DMS79 (cell line): ENCODE measurements at regions not wholly inside any gene's neighbourhood (a gene's known extent, or its start where the extent isn't known, plus 50 kb on each side); places are given as distances from the start of the nearest gene placed in this dataset.
"Not testable (repeated sequence)": the region's sequence is repeated elsewhere in the genome, so short reads cannot be mapped to it uniquely, and the experiment has no call there.

ENCODE experiments used
- DNase-seq: peaks from one replicate; lab custom pipeline; 2025; lab: John Stamatoyannopoulos, UW

DNA sequence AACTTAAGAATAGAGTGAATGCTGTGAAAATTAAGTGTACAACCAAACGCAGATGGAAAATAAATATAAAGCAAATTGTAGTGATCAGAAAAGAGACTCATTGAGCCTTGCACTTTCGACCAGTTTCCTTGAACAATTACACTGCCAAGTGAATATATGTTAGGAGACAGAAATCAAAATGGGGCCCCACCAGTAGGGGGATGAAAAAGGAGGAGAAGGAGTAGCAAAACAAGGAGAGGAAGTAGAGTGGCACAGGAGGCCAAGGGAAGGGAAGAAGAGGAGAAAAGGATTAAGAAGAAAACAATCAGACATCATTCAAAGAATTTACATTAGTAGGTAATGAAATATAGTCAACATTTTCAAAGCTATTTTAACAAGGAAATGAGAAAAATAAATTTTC is 1770.6 kb downstream of the PLA2G4A start:
- DNase-seq: no peak

DNA sequence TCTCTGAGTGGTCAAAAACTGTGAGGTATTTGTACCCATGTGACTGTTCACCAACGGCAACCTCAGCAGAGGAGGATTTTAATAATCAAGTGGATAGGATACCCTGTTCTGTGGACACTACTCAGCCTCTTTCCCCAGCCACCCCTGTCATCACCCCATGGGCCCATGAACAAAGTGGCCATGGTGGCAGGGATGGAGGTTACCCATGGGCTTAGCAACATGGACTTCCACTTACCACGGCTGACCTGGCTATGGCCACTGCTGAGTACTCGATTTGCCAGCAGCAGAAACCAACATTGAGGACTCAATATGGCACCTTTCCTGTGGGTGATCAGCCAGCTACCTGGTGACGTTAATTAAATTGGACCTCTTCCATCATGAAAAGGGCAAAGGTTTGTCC is 1782.7 kb downstream of the PLA2G4A start:
- DNase-seq: no peak

DNA sequence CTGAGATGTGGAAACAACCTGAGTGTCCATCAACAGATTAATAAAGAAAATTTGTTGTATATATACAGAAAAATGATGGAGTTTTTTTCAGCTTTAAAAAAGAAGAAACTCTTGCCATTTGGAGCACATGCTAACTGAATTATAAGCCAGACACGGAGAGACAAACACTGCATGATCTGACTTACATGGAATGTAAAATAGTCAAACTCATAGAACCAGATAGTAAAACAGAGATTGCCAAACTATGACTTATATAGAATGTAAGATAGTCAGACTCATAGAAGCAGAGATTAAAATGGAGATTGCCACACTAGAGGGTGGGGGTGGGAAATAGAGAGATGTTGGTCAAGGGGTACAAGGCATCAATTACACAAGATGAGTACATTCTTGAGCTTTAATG is 1786.6 kb downstream of the PLA2G4A start:
- no peak for DNase-seq

DNA sequence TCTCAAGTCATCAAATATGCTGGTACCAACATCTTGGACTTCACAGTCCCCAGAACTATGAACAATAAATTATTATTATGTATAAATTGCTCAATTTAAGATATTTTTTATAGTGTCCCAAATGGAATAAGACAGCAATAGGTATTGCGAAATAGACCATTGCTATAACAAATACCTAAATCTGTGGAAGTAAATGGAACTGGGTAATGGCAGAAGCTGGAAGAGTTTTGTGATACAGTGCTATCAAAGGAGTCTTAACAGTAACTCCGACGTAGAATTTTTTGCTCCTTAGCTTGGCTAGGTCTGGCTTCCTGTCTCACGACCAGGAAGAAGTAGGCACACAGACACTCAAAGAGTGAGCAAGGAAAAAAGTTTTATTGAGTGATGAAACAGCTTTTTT is 1791.5 kb downstream of the PLA2G4A start:
- no peak for DNase-seq

DNA sequence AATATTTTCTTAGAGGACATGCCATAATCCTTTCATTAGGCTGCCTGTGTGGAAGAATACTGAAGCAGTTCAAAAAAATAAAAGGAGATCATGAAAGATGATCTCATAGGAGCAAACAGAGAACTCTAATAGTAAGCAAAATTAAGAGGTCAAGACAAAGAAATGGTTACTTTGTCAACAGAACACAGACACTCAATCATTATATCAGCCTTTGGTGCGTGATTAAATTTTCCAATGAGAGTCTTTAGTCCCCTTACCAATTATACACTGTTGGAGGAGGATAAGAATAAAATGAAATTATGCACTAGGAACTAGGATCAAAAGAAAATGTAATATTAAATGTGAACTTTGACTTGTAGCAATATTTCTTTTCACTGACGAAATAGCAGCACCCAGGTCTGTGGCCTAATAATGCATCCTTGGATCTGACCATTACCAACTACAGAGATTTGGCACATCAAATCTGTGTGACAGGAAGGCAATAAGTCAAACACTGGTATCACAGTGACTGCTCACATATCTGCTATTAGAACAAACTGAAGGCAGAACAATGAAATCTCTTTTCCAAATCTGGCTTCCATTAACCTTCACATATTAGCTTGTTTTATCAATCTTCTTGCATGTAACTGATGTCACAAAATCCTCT is 1812.9 kb downstream of the PLA2G4A start:
- DNase-seq: no peak

DNA sequence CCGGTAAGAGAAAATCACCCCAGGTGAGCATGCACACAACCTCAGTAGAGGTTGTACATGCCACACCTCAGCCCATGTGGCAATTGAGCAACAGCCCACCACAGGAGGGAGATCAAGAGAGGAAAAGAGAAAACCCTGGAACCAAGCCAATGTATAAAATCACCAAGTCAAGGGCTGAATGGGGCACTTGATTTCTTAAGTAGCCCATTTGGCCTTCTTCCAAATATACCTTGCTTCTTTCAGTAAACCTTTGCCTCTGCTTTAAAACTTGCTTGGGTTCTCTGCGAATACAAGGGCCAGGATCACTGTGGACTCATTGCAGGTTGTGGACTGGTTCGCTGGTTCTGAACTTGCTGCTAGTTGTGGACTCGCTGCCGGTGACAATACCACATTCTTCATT is 1814.0 kb downstream of the PLA2G4A start:
- peak; percentile 72 for DNase-seq

DNA sequence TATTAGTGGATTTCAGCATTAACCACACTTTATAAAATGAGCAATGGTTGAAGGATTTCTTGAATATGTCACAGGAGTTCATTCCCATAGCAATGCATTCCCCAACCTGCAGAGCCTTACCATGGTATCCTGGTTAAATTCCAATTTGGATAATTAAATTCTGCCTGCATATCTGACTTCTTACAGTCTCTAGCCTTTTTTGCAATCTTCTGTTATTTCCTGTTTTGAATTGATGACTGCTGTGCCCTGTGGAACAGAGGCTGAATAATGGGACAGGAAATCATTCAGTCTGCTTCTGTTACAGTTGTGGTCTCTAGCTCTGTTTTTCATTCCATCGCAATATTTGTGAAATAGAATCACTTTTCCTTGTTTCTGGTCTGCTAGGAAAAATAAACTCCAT is 1823.9 kb downstream of the PLA2G4A start:
- no peak for DNase-seq

DNA sequence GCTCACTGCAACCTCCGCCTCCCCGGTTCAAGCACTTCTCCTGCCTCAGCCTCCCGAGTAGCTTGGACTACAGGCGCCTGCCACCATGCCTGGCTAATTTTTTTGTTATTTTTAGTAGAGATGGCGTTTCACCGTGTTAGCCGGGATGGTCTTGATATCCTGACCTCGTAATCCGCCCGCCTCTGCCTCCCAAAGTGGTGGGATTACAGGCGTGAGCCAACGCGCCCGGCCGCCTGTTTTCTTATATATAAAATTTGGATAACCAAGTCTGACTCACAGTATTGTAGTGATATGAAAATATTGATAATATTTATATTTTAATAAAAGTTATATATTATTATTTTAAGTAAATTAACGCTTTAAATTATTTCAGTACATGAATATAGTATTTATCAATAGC is 1821.7 kb downstream of the BRINP3 start:
- not testable (repeated sequence) for DNase-seq

DNA sequence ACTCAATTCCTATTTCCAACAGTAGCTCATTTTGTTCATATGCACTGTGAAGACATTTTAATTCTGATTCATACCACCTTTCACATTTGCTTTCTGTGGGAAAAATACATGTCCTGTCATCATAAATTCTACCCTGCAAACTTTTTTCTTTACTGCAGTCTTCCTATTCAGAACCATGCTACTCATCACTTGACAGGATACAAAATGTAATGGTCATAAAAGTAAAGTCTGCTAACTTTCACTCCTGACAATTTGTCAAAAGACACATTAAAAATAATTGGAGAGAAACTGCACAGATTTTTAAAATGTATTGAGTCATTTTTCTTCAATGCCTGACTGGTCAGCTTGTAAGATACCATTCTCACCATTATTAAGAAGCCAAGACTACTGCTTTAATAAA is 1817.1 kb downstream of the BRINP3 start:
- DNase-seq: no peak

DNA sequence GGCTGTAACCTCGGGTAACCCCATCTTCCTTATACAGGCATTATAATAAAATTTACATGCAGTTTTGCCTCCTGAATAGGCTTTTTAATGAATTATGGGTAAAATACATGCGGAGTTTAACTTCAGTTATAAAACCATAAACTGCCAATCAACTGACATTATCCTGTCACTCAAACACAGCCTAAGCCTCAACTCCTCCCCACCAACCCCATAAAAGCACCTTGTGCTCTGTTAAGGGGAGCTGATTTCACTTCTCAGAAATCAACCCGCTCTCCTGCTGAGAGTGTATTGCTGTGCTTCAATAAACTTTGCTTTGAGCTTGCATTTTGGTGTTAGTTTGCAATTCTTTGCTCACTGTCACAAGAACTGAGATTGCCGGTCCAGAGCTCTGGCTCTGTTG is 1812.2 kb downstream of the BRINP3 start:
- DNase-seq: no peak

DNA sequence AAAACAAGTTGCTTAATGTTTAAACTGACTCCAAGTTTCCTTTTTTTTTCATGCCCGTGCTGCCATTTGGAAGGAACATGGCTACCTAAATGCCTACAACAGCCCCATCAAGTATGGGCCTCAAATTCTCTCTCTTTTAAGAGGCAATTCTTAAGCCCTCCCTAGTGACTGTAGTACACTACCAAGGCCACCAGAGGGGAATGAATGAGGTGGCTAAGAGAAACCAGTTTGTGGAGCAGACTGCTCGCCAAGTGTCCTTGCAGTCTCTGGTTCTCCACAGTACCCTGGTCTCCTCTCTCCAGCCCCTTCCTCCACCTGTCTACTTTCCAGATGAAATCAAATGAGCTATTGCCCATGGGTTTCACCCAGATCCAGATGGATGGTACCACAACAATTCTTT is 1809.6 kb downstream of the BRINP3 start:
- DNase-seq: no peak

DNA sequence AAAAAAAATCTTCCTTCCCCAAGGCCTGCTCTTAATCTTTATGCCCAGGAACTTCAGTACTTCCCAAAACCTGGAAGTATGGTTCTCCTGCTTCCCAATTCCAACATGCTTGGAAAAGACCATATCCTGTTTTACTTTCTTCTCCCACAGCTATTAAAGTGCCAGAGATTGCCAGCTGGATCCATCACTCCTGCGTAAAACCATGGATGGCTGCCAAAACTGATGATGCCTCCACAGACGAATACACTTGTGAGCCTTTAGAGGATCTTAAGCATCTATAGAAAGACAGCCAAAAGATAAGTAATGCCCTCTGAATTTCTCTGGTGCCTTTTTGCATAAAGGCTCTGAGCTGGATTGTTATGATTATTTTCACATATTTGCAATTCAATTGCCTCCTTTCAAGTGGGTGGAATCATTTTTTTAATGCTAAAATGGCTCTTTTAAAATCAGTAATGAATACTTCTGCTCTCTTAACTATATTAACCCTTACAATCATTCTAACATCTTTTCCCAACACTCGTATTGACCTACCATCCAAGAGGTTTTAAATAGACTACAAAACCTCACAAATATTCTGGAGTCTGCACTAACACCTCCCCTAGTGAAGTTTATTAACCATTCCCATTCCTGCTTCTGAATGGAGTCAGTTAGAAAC is 1807.8 kb downstream of the BRINP3 start:
- DNase-seq: peak; percentile 57

DNA sequence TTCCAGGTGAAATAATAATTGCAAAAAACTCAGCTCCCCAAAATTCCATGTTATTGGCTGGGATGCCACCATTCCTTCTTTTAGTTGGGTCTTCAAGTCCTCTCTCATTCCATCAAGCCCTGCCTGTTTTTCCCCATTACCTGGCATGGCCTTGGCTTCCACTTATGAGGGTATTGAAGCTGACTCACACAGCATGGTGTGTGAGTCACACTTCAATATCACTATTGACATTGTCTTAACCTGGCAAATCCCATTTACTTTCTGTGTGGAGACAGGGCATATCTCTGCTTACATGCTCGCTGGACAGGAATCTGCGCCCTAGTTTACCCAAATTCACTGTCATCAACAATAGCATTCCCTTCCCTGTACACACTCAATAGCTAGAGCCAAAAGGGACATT is 1806.8 kb downstream of the BRINP3 start:
- DNase-seq: no peak

DNA sequence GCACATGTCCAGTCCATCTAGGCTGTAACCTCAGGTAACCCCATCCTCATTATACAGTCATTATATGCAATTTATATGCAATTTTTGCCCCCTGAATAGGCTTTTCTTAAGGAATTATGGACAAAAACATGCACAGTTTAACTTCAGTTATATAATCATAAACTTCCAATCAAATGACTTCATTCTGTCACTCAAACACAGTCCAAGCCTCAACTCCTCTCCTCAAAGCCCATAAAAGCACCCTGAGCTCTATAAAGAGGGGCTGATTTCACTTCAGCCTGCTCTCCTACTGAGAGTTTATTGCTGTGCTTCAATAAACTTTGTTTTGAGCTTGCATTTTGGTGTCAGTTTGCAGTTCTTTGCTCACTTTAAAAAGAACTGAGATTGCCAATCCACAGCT is 1805.5 kb downstream of the BRINP3 start:
- DNase-seq: no peak

DNA sequence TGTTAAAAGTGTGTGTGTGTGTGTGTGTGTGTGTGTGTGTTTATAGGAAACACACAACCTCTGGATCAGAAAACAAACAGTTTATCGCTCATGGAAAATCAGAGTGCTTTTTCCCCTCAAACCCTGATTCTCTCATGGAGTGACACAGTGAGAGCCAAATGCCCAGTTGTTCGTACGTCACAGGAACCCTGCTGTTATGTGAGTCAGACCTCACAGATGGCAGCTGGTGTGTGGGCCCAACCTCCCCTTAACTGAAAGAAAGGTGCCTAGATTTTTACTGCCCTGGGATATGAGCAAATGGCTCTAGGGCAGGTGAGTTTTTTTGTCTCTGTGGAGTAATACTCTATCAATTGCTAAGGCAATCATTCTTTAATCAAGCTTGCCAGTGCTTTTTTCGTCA is 1788.1 kb downstream of the BRINP3 start:
- no peak for DNase-seq

DNA sequence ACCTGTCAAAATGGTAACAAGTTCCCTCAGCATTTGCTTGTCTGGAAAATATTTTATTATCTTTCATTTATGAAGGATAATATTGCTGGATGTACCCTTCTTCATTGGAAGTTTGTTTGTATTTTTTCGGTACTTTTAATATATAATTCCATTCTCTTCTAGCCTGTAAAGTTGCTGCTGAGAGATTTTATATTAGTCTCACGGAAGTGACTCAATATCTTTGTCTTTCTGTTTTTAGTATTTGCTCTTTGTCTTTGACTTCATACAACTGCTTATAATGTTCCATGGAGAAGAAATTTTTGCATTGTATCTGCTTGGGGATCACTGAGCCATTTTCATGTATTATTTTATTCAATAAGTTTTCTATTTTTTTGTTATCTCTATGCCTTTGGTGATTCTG is 1777.5 kb downstream of the BRINP3 start:
- no peak for DNase-seq

DNA sequence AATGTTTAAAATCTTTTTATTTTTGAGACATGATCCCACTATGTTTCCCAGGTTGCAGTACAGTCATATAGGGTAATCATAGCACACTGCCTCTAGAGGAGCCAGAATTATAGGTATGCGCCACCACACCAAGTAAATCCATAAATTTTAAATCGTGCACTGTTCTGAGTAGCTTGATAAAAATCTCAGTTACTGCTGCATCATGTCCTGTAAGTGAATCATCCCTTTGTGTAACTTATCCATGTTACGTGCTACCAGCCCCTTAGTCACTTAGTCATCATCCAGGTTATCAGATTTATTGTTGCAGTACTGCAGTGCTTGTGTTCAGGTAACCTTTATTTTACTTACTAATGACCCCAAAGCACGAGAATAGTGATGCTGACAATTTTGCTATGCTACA is 1770.9 kb downstream of the BRINP3 start:
- no peak for DNase-seq

DNA sequence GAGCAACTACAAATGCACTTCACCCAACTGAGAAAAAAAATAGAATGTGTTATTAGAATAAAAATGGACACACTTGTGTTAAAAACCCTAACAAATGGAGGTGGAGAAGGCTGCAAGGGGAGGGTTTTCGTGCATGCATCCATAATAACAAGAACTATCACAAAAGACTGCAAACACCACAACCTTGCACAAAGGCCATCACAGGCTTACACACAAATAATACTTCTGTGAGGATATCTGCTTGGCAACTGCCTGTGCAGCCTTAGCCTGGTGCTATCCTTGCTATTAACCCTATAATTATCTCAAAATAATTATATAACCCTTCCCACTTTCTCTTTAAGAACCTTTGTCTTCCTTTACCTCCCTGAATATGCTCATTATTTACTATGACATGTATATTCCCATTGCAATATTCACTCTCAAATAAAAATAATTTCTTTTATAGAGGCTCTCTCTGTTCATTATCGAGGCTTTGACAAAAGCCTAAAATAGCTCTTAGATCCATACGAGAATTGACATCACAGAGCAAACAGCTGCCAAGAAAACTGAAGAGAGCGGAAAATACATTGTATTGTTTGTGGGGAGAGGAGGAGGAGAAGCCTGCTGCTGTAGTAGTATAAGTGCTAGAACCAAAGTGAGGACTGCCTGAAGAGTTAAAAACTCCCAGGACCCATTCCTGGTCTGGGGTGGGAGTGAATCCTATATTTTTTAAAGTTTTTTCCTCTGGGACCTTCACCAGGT is 1768.7 kb downstream of the BRINP3 start:
- DNase-seq: no peak

DNA sequence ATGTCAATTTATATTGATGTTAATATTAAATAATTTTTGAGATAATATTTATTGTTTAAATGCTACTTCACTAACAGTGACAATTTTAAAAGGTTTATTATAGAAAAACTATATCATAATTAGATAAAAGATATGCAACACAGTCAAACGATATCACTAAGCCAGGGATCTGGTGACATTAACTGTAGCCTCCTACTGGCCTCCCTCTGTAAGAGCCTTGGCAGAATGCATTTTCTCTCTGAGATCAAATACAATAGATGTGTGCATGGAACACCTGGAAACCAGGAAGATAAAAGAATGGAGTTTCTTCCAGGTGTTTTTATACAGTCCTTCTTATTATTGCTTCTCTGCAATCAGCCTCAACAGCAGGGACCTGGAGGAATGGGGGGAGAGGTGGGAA is 1762.1 kb downstream of the BRINP3 start:
- no peak for DNase-seq

DNA sequence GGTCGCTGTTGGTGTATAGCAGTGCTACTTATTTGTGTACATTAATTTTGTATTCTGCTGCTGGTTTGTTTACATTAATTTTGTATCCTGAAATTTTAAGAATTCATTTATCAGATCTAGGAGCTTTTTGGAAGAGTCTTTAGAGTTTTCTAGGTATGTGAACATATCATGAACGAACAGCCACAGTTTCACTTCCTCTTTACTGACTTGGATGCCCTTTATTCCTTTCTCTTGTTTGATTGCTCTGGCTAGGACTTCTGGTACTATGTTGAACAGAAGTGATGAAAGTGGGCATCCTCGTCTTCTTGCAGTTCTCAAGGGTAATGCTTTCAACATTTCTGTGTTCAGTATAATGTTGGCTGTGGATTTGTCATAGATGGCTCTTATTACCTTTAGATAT is 1757.9 kb downstream of the BRINP3 start:
- DNase-seq: no peak

DNA sequence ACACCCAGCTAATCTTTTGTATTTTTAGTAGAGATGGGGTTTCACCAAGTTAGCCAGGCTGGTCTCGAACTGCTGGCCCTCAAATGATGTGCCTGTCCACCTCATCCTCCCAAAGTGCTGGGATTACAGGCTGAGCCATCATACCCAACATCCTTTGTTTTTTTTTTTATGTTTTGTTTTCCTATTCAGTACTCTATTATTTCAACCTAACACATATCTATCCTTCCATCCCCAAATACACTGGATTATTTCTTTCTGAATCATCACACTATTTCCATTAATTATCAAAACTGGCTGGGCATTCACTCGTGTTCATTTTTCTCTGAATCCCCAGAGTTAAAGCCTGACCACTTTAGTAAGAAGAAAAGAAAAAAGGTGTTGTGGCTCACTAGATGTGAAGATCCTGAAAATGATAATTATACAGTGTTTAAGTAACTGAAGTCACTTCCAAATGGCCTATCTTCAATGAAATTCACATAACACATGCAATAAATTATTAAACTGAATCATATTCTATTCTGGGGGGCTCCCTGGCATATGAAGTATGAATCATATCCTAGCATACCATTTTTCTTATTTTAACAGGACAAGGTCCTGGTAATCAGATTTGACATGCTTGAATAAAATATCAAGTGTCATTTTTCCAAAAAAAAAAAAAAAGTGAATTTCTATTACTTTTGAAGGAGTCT is 1754.2 kb downstream of the BRINP3 start:
- DNase-seq: no peak

DNA sequence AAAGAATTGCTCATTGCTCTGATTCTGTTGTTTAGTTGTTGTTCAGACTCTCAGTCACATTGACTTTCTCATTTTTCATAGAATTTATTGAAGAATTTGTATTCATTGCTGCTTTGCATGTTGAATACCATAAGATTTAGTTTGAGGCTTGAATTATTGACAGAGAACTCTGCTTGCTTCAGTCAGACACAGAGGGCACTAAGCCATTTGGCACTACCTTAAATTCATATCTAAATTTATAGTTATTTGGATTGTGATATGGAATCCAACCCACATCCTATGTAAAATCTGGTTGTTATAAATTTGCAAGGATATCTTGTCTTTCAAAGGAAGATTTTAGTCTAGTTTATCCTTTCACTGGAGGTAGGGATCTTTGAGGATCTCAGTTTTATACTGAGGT is 1748.6 kb downstream of the BRINP3 start:
- no peak for DNase-seq

DNA sequence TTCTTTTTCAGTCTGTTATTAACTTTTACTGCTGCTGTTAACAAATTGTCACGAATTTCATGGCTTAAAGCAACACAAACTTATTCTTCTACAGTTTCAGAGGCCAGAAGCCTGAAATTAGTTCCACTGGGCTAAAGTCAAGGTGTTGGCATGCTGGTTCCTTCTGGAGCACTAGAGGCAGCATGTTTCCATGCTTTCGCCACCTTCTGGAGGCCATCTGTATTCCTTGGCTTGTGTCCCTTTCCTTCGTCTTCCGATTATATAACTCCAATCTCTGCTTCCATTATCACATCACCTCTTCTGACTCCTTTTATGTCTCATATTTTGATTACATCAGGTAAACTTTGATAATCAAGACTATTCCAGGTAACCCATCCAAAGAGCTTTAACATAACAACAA is 1742.1 kb downstream of the BRINP3 start:
- no peak for DNase-seq
